Adrenal gland (tissue), 9 donors: ENCODE measurements at regions not wholly inside any gene's neighbourhood (a gene's known extent, or its start where the extent isn't known, plus 50 kb on each side); places are given as distances from the start of the nearest gene placed in this dataset.

Experiments
- DNase-seq, 7 donors: peaks; one replicate each; pipeline ENCODE4 v3.0.0-alpha.2; 2019 to 2020
- H3K27ac ChIP-seq, 5 donors: fragments of 200-600 bp; sonication (generic) in 4 of 5; 1 replicate in 3 of 5; 2 replicates in 2 of 5; pipeline versions ENCODE4 v1.5.1 to v1.8.0; 2016 to 2020; ENCODE audit warnings: mild to moderate bottlenecking in 1 of 5
- H3K27me3 ChIP-seq: fragments of 200-600 bp; 2 replicates; pipeline ENCODE4 v1.8.0; 2021
- H3K36me3 ChIP-seq, 2 donors: fragments of 200-600 bp; replicated peaks in 1 of 2; 1 replicate in 1 of 2; 2 replicates in 1 of 2; pipeline versions ENCODE4 v1.5.1 to v1.8.0; 2018 to 2022
- H3K4me1 ChIP-seq, 2 donors: fragments of 200-600 bp; replicated peaks in 1 of 2; 1 replicate in 1 of 2; 2 replicates in 1 of 2; pipeline versions ENCODE4 v1.5.1 to v1.8.0; 2018 to 2021
- H3K4me3 ChIP-seq, 4 donors: fragments of 200-600 bp; sonication (generic) in 3 of 4; one replicate each; pipeline ENCODE4 v1.5.1; 2016 to 2018
- H3K9me3 ChIP-seq, 3 donors: fragments of 200-600 bp; sonication (generic) in 1 of 3; replicated peaks in 1 of 3; 1 replicate in 2 of 3; 2 replicates in 1 of 3; pipeline versions ENCODE4 v1.5.1 to v1.8.0; 2016 to 2021
- CTCF ChIP-seq, 6 experiments: fragments of 450-650 bp in 4 of 6; fragments of 200-600 bp in 2 of 6; sonication (generic) in 1 of 6; IDR thresholded peaks; 1 replicate in 5 of 6; 2 replicates in 1 of 6; pipeline versions ENCODE4 v1.5.1 to v1.8.0; 2016 to 2021; ENCODE audit warnings: antibody characterized with exemption in 6 of 6, mild to moderate bottlenecking in 2 of 6, moderate library complexity in 1 of 6
- POLR2A ChIP-seq, 2 donors: fragments of 450-650 bp; IDR thresholded peaks; one replicate each; pipeline ENCODE4 v1.6.1; 2017; ENCODE audit warnings: antibody characterized with exemption in 2 of 2, mild to moderate bottlenecking in 2 of 2, moderate library complexity in 1 of 2
- WGBS, 4 donors: extraction: QIAGEN DNeasy Blood & Tissue Kit in 2 of 4; methylation state at CpG; one replicate each; pipeline versions ENCODE4 v1.1.5 to v1.1.7; 2013 to 2017; 5-methylcytosine and 5-hydroxymethylcytosine counted together
- intact Hi-C, 2 donors: fragments of 100-400 bp; cut with DNase I; formaldehyde crosslinking; loops; one replicate each; pipeline versions ENCODE4 v1.14.1 to v1.15.0; 2022 to 2023
- donor health status: healthy with polysubstance abuse.
- donor health status: Bipolar disorder and iron deficiency.
- donor health status: DM: yes; HTN: yes; CAD: no.
- donor health status: DM: no; HTN: no; CAD: no.
- donor health status: DM: no; HTN: no; CAD: no.

GRCh38 chr2:234873103-234873827, 78.6 kb upstream of the SH3BP4 start:
- intact Hi-C loops: no loop called here
- WGBS, 4 donors: 89 to 94% (median 92%) methylated on average over 14 of the region's 14 CpGs

DNA sequence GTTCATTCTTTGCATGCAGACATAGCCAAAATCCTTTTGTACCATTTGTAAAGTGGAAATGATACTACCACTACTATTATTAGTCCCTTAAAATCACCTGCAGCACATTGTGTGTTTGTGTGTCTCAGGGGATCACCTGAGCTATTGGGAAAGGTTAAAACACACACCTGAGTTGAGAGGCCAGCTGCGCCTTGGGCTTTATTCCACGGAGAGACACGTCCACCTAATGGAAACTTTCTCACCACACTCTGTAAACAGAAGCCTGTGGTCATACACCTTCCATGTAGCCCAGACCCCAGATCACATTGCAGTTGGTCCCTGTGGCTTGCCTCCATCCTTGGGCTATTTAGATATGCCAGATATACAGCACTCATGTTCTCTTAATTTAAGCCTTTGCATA, 81.8 kb upstream of the SH3BP4 start:
- WGBS, 4 donors: 90 to 97% (median 93%) methylated on average over 3 of the region's 3 CpGs
- Histone ChIP-seq H3K4me1 (no peaks in the 10 kb centered on the region), H3K9me3 (no peaks in the 10 kb centered on the region), H3K4me3 (no peak overlapping the region), H3K27ac (no peak overlapping the region), H3K36me3 (no peaks in the 10 kb centered on the region), H3K27me3 (no peaks in the 10 kb centered on the region)
- intact Hi-C loops: no loop called here
- TF ChIP-seq CTCF (IDR thresholded peaks at IDR 0.05) (no peak), POLR2A (IDR thresholded peaks at IDR 0.05) (no peak)
- DNase-seq: no peak

More at GRCh38 chr2:234873103-234873827, 78.6 kb upstream of the SH3BP4 start:
- Histone ChIP-seq H3K27me3 (no peaks in the 10 kb centered on the region), H3K27ac (no peak overlapping the region), H3K9me3 (no peaks in the 10 kb centered on the region), H3K36me3 (no peaks in the 10 kb centered on the region), H3K4me1 (no peaks in the 10 kb centered on the region), H3K4me3 (no peak overlapping the region)
- TF ChIP-seq POLR2A (IDR thresholded peaks at IDR 0.05): no peak
- no peak for TF ChIP-seq CTCF (IDR thresholded peaks at IDR 0.05)
- DNase-seq: no peak

DNA sequence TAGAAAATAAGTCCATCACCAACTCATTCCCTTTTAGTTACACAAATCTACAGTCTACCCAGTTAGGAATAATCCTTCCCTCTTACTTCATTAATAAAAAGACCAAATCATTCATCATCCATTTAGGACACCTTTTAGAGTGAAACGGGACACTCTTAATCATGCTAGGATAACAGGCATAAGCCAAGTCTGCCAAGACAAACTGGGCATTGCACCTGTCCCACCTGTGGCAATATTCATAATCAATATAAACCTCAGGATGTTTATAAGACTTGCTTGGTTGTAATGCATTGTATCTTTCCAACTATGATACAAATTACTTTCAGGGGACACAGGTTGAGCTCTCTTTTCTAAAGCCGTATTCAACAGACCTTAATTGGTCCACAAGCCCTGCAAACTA, 82.7 kb upstream of the SH3BP4 start:
- Histone ChIP-seq H3K27ac (no peak overlapping the region), H3K9me3 (no peaks in the 10 kb centered on the region), H3K4me1 (no peaks in the 10 kb centered on the region), H3K27me3 (no peaks in the 10 kb centered on the region), H3K36me3 (no peaks in the 10 kb centered on the region), H3K4me3 (no peak overlapping the region)
- DNase-seq: no peak
- intact Hi-C loops: no loop called here
- TF ChIP-seq CTCF (IDR thresholded peaks at IDR 0.05) (no peak), POLR2A (IDR thresholded peaks at IDR 0.05) (no peak)
- WGBS, 4 donors: 35 to 58% (median 52%) methylated on average over 2 of the region's 2 CpGs

- TF ChIP-seq CTCF (IDR thresholded peaks at IDR 0.05) (no peak), POLR2A (IDR thresholded peaks at IDR 0.05) (no peak)
- peaks cover 9% of the 10 kb centered on the region in 2 donors for H3K4me1 ChIP-seq
- DNase-seq: no peak
- no peaks in the 10 kb centered on the region for H3K27me3 ChIP-seq
- intact Hi-C loops: no loop called here
- H3K4me3 ChIP-seq: no peak overlapping the region
- 81 to 94% (median 86%) methylated on average over 3 of the region's 3 CpGs for WGBS, 4 donors
- no peak overlapping the region for H3K27ac ChIP-seq
- H3K9me3 ChIP-seq: no peaks in the 10 kb centered on the region
- no peaks in the 10 kb centered on the region for H3K36me3 ChIP-seq
Measured at GRCh38 chr2:234867882-234868285, 83.9 kb upstream of the SH3BP4 start.
